ENCODE measurements at regions not wholly inside any gene's neighbourhood (a gene's known extent, or its start where the extent isn't known, plus 50 kb on each side); places are given as distances from the start of the nearest gene placed in this dataset.

DNA sequence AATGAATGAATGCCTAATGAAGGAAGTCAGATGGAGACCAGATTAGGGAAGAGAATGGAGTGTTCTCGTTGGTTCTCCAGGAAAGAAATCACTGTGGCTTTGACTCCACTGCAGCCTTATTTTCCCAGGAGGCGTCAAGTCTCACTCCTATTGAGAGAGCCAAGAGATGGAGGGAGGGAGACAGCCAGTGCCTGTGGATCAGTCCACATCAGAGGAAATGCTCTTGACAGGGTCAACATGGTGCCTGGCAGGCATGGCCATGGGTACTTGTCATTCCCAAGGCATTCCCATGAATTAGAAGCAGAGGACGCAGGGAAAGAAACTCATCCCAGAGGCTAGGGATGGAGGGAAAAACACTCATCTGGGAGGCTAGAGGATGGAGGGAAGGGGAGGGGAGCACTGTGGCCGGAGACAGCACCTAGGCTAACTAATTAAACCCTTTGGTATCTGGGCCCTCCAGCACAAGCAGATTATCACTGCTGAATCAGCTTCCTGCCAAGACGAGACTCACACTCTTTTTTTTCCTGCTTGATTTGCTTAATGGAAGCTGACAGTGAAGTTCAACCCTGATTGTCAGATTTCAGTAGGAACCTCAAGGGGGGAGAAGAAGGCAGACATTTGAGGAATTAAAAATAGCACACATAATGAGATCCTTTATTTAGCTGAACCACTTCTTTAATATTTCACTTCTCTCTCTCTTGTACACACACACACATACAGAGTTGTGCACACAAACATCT is 1233.2 kb upstream of the AUTS2 start:
- Histone ChIP-seq H3K27ac (no peak overlapping the region), H3K27me3 (no peaks in the 10 kb centered on the region), H3K4me1 (no peaks in the 10 kb centered on the region), H3K36me3 (no peaks in the 10 kb centered on the region), H3K4me3 (no peak overlapping the region), H3K9me3 (no peaks in the 10 kb centered on the region)
- DNase-seq (ENCODE audit: low spot score), result no peak
- no peak for TF ChIP-seq CTCF (IDR thresholded peaks at IDR 0.05)

GRCh38 chr7:68371985-68372384 is 1226.3 kb upstream of the AUTS2 start:
- no peak for DNase-seq (ENCODE audit: low spot score)
- no peaks in the 10 kb centered on the region for H3K4me1 ChIP-seq
- H3K9me3 ChIP-seq, result no peaks in the 10 kb centered on the region
- no peaks in the 10 kb centered on the region for H3K36me3 ChIP-seq
- TF ChIP-seq CTCF (IDR thresholded peaks at IDR 0.05), result no peak
- no peak overlapping the region for H3K4me3 ChIP-seq
- H3K27ac ChIP-seq, result no peak overlapping the region
- H3K27me3 ChIP-seq, result no peaks in the 10 kb centered on the region

- H3K27me3 ChIP-seq, result no peaks in the 10 kb centered on the region
- no peaks in the 10 kb centered on the region for H3K9me3 ChIP-seq
- H3K27ac ChIP-seq, result no peak overlapping the region
- no peaks in the 10 kb centered on the region for H3K4me1 ChIP-seq
- no peak overlapping the region for H3K4me3 ChIP-seq
- TF ChIP-seq CTCF (IDR thresholded peaks at IDR 0.05), result no peak
- no peaks in the 10 kb centered on the region for H3K36me3 ChIP-seq
- DNase-seq (ENCODE audit: low spot score), result no peak
Measured at GRCh38 chr7:68376131-68376661, 1222.1 kb upstream of the AUTS2 start.

- H3K27me3 ChIP-seq, result no peaks in the 10 kb centered on the region
- H3K4me1 ChIP-seq, result no peaks in the 10 kb centered on the region
- H3K36me3 ChIP-seq, result no peaks in the 10 kb centered on the region
- no peak for DNase-seq (ENCODE audit: low spot score)
- peaks cover 0 to 26% of the 10 kb centered on the region in 2 donors for H3K9me3 ChIP-seq
- H3K4me3 ChIP-seq, result no peak overlapping the region
- TF ChIP-seq CTCF (IDR thresholded peaks at IDR 0.05), result no peak
- H3K27ac ChIP-seq, result no peak overlapping the region
Measured at GRCh38 chr7:68381731-68382130, 1216.5 kb upstream of the AUTS2 start.

DNA sequence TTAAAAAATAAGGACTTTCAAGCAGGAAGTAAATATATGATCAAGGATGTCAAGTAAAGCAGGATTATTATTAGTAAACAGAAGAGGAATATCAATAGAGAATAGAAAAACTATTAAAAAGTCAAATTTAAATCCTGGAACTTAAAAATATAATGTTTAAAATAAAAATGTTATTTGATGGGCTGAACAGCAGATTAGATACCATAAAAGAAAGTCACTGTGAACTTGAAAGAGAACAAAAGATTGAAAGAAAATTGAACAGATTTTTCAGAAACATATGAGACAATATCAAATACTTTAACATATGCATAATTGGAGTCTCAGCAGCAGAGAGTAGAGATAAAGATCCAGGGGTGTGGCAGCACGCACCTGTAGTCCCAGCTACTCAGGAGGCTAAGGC is 1213.7 kb upstream of the AUTS2 start:
- Histone ChIP-seq H3K36me3 (no peaks in the 10 kb centered on the region), H3K27me3 (no peaks in the 10 kb centered on the region), H3K4me1 (no peaks in the 10 kb centered on the region), H3K9me3 (peaks cover 0 to 26% of the 10 kb centered on the region in 2 donors), H3K4me3 (no peak overlapping the region), H3K27ac (no peak overlapping the region)
- no peak for DNase-seq (ENCODE audit: low spot score)
- no peak for TF ChIP-seq CTCF (IDR thresholded peaks at IDR 0.05)

- Histone ChIP-seq H3K27me3 (no peaks in the 10 kb centered on the region), H3K27ac (no peak overlapping the region)
Measured at GRCh38 chr7:68393051-68393450, 1205.2 kb upstream of the AUTS2 start.

More at GRCh38 chr7:68393051-68393450, 1205.2 kb upstream of the AUTS2 start:
- no peak for TF ChIP-seq CTCF (IDR thresholded peaks at IDR 0.05)
- H3K36me3 ChIP-seq, result no peaks in the 10 kb centered on the region
- no peaks in the 10 kb centered on the region for H3K9me3 ChIP-seq
- no peak for DNase-seq (ENCODE audit: low spot score)
- no peak overlapping the region for H3K4me3 ChIP-seq
- H3K4me1 ChIP-seq, result no peaks in the 10 kb centered on the region
